Endothelial cell of umbilical vein (primary cell): ENCODE measurements at regions not wholly inside any gene's neighbourhood (a gene's known extent, or its start where the extent isn't known, plus 50 kb on each side); places are given as distances from the start of the nearest gene placed in this dataset.

Experiments
- BruUV-seq: library from RNA; stranded (reverse); fragments of 400-500 nt; replicated peaks from 2 replicates; lab custom pipeline; 2021; lab: Mats Ljungman, UMichigan
- CTCF ChIA-PET: fragments of 300-600, 350-600 bp; sonication (Branson Sonifier 250); formaldehyde crosslinking; loops from one replicate; lab custom pipeline; 2021; ENCODE audit warnings: antibody characterized with exemption, inconsistent platforms; lab: Charles Lee
- POLR2A ChIA-PET: fragments of 300-600, 350-600 bp; sonication (Branson Sonifier 250); formaldehyde crosslinking; loops from one replicate; lab custom pipeline; 2021; ENCODE audit warnings: antibody characterized with exemption, inconsistent platforms; lab: Charles Lee
- DNase-seq: peaks from one replicate; pipeline ENCODE4 v3.0.0-alpha.2; 2011; ENCODE audit warnings: low read depth, low spot score
- FAIRE-seq: peaks from 2 replicates; lab custom pipeline; 2011; peaks lifted over from hg19 to GRCh38; lab: Jason Lieb, UNC
- H2AFZ ChIP-seq: 2 replicates; pipeline ENCODE4 v1.6.0; 2012; ENCODE audit warnings: low read depth, low read length, control low read depth, inconsistent platforms
- H3K27ac ChIP-seq: 2 replicates; pipeline ENCODE4 v1.5.1; 2011; ENCODE audit warnings: low read depth, mild to moderate bottlenecking, control low read depth, low read length, moderate library complexity; ENCODE audit not compliant: insufficient read depth
- H3K27me3 ChIP-seq, 2 experiments: 2 replicates each; pipeline versions ENCODE4 v1.6.0 to v1.6.1; 2011; ENCODE audit warnings: low read length in 2 of 2, mixed read lengths in 1 of 2; ENCODE audit not compliant: control insufficient read depth in 2 of 2, insufficient read depth in 2 of 2
- H3K36me3 ChIP-seq, 2 experiments: 2 replicates in 1 of 2; 3 replicates in 1 of 2; pipeline ENCODE4 v1.5.1; 2011; ENCODE audit warnings: low read length in 2 of 2, mild to moderate bottlenecking in 1 of 2, moderate library complexity in 1 of 2; ENCODE audit not compliant: control insufficient read depth in 2 of 2, insufficient read depth in 2 of 2; ENCODE audit errors: extremely low read depth in 1 of 2
- H3K4me1 ChIP-seq: 3 replicates; pipeline ENCODE4 v1.5.1; 2011; ENCODE audit warnings: mild to moderate bottlenecking, low read length; ENCODE audit not compliant: control insufficient read depth, insufficient read depth; ENCODE audit errors: extremely low read depth
- H3K4me2 ChIP-seq: 2 replicates; pipeline ENCODE4 v1.6.1; 2011; ENCODE audit warnings: low read length, control low read depth, mixed read lengths; ENCODE audit not compliant: insufficient read depth
- H3K4me3 ChIP-seq, 3 experiments: fragments of 200-600 bp in 1 of 3; sonication (generic), shearing (Covaris generic) in 1 of 3; replicated peaks in 1 of 3; 2 replicates each; pipeline ENCODE4 v1.5.1; 2011 to 2016; ENCODE audit warnings: control low read depth in 3 of 3, low read length in 3 of 3, mild to moderate bottlenecking in 2 of 3, inconsistent platforms in 1 of 3, low read depth in 1 of 3, moderate library complexity in 1 of 3; ENCODE audit not compliant: insufficient read depth in 1 of 3
- H3K79me2 ChIP-seq: 2 replicates; pipeline ENCODE4 v1.6.0; 2012; ENCODE audit warnings: low read length, inconsistent platforms; ENCODE audit not compliant: control insufficient read depth, insufficient read depth
- H3K9ac ChIP-seq: replicated peaks from 2 replicates; pipeline ENCODE3; 2011; ENCODE audit warnings: low read length, control low read depth; ENCODE audit not compliant: insufficient read depth; ENCODE audit errors: extremely low read depth
- H3K9me1 ChIP-seq: replicated peaks from 3 replicates; pipeline ENCODE4 v1.6.0; 2011; ENCODE audit warnings: mild to moderate bottlenecking, low read length; ENCODE audit not compliant: control insufficient read depth, insufficient read depth; ENCODE audit errors: extremely low read depth
- H3K9me3 ChIP-seq: replicated peaks from 2 replicates; pipeline ENCODE4 v1.5.1; 2012; ENCODE audit warnings: low read length, inconsistent platforms; ENCODE audit not compliant: control insufficient read depth, insufficient read depth
- H4K20me1 ChIP-seq: replicated peaks from 2 replicates; pipeline ENCODE3; 2011; ENCODE audit warnings: mild to moderate bottlenecking, low read length; ENCODE audit not compliant: control insufficient read depth, insufficient read depth; ENCODE audit errors: extremely low read depth
- CTCF ChIP-seq, 2 donors: IDR thresholded peaks; 1 replicate in 1 of 2; 2 replicates in 1 of 2; pipeline ENCODE4 v1.5.1; 2011; ENCODE audit warnings: low read length in 2 of 2, mild to moderate bottlenecking in 2 of 2, moderate library complexity in 2 of 2, control low read depth in 1 of 2, inconsistent platforms in 1 of 2, low read depth in 1 of 2; ENCODE audit not compliant: insufficient read depth in 1 of 2; ENCODE audit errors: extremely low read depth in 1 of 2
- EZH2 ChIP-seq: IDR thresholded peaks from 2 replicates; pipeline ENCODE4 v1.6.1; 2012; ENCODE audit warnings: borderline replicate concordance, low read depth, mild to moderate bottlenecking, moderate library complexity, low read length, inconsistent platforms; ENCODE audit not compliant: severe bottlenecking
- FOS ChIP-seq: IDR thresholded peaks from 2 replicates; pipeline ENCODE4 v1.6.1; 2011; ENCODE audit warnings: mild to moderate bottlenecking, low read length, moderate library complexity, borderline replicate concordance; ENCODE audit not compliant: insufficient read depth
- GATA2 ChIP-seq: IDR thresholded peaks from 2 replicates; pipeline ENCODE4 v1.7.0; 2011; ENCODE audit warnings: low read depth, mild to moderate bottlenecking, moderate library complexity, mixed read lengths, low read length; ENCODE audit not compliant: insufficient read length, insufficient read depth
- JUN ChIP-seq: IDR thresholded peaks from 2 replicates; pipeline ENCODE4 v1.6.1; 2011; ENCODE audit warnings: borderline replicate concordance, low read depth; ENCODE audit not compliant: insufficient read length, insufficient read depth
- MAX ChIP-seq: IDR thresholded peaks from 2 replicates; pipeline ENCODE4 v1.6.1; 2011; ENCODE audit not compliant: insufficient read depth, insufficient read length
- MYC ChIP-seq: IDR thresholded peaks from one replicate; pipeline ENCODE4 v1.6.1; 2011; ENCODE audit warnings: mild to moderate bottlenecking, low read depth, low read length
- POLR2A ChIP-seq: IDR thresholded peaks from 2 replicates; pipeline ENCODE4 v1.6.1; 2012; ENCODE audit warnings: low read depth, mild to moderate bottlenecking, control low read depth, low read length
- POLR2AphosphoS5 ChIP-seq: IDR thresholded peaks from 2 replicates; pipeline ENCODE4 v1.6.1; 2012; ENCODE audit warnings: low read depth, mild to moderate bottlenecking, control low read depth, low read length, moderate library complexity; ENCODE audit not compliant: insufficient read depth
- dilution Hi-C: fragments of 300-500 bp; cut with MboI; formaldehyde crosslinking; loops from one replicate; pipeline ENCODE4 v1.15.0; 2019; ENCODE audit warnings: low sequenced_read_pairs; ENCODE audit not compliant: extremely low pct_ligation_motif_present
- intact Hi-C: fragments of 100-400 bp; cut with micrococcal nuclease; formaldehyde crosslinking; loops from one replicate; pipeline ENCODE4 v1.10.0; 2022

GRCh38 chr14:65872536-65872935, 460.0 kb downstream of the FUT8 start:
- Histone ChIP-seq H3K9me1 (no peaks in the 10 kb centered on the region), H2AFZ (no peak overlapping the region), H3K36me3 (no peaks in the 10 kb centered on the region), H3K9me3 (no peaks in the 10 kb centered on the region), H3K4me3 (no peak overlapping the region), H4K20me1 (no peaks in the 10 kb centered on the region), H3K9ac (no peak overlapping the region), H3K27me3 (no peaks in the 10 kb centered on the region), H3K4me2 (no peak overlapping the region), H3K79me2 (no peaks in the 10 kb centered on the region), H3K27ac (no peak overlapping the region), H3K4me1 (no peaks in the 10 kb centered on the region)
- no peak for FAIRE-seq
- BruUV-seq: no TSS peak
- intact Hi-C loops (no loop called here), dilution Hi-C loops (no loop called here)
- TF ChIP-seq CTCF (IDR thresholded peaks at IDR 0.05; ENCODE audit: extremely low read depth in 1 of 2, insufficient read depth in 1 of 2, low read depth in 1 of 2, low read length in 2 of 2): no peak
- TF ChIP-seq MAX: no peak
- no peak for TF ChIP-seq MYC
- no peak for TF ChIP-seq GATA2
- TF ChIP-seq FOS: no peak
- no peak for TF ChIP-seq JUN
- TF ChIP-seq POLR2AphosphoS5: no peak
- no peak for TF ChIP-seq POLR2A
- no peak for TF ChIP-seq EZH2
- POLR2A ChIA-PET: no interaction called here
- CTCF ChIA-PET: no interaction called here
- DNase-seq: no peak
